ENCODE measurements at regions not wholly inside any gene's neighbourhood (a gene's known extent, or its start where the extent isn't known, plus 50 kb on each side); places are given as distances from the start of the nearest gene placed in this dataset.

DNA sequence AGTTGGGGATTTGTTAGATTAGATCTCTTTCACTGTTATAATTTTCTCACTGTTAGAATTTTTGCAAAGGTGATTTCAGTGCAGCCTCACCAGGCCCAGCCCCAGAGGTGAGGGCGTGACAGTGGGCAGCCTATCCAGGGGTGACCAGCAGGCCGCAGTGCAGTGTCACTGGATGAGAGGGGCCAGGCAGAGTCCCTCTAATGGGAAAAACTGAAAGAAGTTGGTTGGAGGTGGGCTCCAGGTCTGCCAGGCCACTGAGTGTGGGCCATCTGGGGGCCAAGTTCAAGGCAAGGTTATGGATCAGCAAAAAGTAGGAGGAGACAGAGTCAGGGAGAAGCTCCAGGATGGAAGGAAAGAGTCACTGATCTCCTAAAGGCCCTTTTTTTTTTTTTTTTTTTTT lies 90.5 kb upstream of the SDK1 start:
- ATAC-seq (no peak), DNase-seq (no peak)
- intact Hi-C loops (cut with DNase I) = no loop called here

DNA sequence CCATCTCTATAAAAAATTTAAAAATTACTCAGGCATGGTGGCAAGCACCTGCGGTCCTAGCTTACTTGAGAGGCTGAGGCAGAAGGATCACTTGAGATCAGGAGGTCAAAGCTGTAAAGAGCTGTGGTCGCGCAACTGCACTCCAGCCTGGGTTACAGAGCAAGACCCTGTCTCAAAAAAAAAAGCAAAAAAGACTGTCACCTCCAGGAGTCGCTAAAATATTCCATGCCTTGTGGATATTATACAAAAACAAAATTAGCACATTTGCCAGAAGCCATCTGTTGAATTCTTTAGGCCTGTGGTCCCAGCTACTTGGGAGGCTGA lies 87.0 kb upstream of the SDK1 start:
- DNase-seq = no peak
- intact Hi-C loops (cut with DNase I) = no loop called here
- no peak for ATAC-seq

DNA sequence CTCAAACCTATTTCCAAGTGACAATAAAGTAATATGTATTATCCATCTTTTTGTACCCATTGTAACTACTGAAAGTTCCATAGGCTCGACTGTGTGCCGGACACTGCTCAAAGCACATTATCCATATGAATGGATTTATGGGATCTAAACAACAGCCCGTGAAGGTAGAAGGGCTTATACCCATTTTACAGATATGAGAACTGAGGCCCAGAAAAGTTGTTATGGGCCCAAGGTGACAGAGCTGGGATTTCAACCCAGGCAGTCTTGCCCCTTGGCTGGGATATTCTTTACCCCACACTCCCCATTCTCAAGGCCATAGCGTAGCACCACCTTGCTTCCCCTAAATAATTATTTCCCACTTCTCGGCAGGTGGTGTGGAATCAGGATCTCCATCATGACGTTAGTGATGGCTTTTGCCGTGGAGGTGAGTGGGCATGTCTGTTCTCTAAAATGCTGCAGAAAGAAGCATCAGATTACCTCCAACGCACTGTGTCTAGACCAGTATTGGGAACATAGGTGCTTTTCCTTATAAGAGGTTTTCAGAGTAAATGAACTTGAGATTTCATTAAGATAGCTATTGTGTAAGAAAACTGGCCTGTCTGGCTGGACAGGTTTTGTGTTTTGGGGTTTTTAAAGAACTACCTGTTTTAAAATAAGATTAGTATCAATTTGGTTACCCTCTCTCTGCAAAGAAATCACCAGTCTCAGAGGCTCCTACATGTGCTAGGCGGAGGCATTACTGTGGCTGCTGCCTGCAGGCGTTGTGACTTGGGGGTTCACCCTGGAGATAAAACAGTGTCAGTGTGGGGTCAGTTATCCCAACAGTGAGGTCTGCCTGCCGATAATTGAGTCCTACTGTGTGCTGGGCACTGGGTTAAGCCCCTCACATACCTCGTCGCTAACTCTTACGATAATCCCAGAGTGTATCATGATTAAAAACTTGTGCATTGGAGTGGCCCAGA lies 85.1 kb upstream of the SDK1 start:
- intact Hi-C loops (cut with DNase I) = no loop called here
- DNase-seq (no peak), ATAC-seq (no peak)

DNA sequence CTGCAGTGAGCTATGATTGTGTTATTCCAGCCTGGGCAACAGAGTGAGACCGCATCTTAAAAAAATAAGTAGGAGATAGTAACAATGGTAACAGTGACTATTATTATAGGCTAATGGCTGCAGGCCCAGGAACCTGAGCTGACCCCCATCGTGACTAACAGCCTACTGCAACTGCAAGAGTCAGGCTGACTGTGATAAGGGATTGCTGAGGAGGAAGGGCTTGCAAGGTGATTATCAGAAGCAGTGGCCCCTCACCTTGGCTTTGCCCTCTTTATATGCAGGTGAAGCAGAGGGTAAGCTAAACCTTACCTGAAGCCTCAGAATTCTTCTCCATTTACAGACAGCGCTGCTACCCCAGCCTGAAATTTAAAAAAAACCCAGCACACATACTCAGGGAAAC lies 83.9 kb upstream of the SDK1 start:
- peak; percentile 88 to 90 for ATAC-seq
- intact Hi-C loops (cut with DNase I) = no loop called here
- peak; percentile 57 for DNase-seq

DNA sequence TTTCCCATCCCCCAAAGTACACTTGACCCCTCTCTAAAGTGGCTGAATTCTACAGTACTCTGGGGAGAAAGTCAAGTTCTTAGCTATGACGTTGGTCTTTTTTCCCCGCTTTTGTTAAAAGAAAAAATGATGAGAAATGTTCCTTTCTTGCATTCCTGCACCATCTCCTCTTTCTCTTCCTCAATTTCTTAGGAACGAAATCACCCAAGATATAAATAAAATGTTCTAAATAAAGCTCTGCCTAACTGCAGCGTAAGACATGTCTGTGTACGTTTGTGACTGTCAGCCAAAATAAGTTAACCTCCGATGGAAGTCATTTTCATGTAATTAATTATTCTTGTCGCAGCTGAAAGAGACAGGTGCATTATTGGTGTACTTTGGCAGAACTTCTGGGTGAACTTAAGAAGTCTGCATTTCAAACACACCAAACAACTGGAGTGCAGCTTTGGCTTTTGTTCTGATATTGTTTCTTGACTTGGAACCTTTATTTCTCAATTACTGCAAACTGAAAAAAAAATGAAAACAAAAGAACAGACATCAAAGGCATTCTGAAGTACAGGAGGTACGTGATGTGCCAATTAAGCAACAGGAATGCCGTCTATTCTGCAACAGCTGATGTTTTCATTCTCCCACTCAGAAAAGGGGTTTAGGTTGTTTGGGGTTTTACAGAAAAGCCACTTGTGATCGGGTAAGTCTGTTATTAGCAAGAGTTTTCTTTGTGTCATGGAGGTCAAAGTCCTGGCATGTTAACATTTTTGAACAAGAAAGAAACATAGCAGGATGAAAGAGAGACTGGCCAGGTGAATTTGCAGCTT lies 82.4 kb upstream of the SDK1 start:
- ATAC-seq = peak in 1 of 2 donors; percentile 15
- DNase-seq = no peak
- intact Hi-C loops (cut with DNase I) = no loop called here

DNA sequence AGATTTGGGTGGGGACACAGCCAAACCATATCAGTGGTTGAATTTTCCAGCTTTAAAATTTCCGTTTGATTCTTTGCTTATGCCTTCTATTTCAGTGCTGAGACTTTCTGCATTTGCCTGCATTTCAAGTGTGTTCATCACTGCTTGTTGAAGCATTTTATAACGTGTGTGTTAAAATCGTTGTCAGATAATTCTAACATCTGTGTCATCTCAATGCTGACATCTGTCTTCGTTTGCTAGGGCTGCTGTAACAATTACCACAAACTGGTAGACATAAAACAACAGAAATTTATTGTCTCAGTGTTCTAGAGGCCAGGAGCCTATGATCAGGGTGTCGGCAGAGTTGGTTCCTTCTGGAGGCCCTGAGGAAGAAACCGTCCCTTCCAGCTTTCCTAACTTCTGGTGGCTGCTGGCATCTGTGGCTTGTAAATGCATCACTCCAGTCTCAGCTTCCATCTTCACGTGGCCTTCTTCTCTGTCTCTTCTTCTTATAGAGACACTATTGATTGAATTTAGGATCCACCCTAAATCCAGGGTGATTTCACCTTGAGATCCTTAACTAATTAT lies 71.1 kb upstream of the SDK1 start:
- intact Hi-C loops (cut with DNase I) = no loop called here
- ATAC-seq (no peak), DNase-seq (no peak)

DNA sequence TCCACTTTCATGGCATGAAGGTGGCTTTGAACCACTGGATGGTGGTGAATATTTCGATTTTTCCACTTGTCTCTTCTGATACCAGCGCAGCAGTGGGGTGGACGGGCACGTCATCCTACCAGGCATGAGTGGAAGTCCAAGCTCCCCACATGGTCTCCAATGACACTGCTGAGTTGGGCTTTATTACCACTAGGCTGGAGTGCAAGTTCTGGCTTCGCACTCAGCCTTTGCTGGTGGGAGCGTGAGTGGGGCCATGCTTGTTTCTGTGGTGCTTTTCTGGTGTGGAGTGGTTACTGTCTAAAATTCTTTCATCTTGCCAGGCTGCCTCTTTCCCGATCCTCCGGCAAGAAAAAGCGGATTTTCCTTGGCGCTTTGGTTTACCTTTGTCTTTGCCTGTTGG lies 70.1 kb upstream of the SDK1 start:
- DNase-seq = no peak
- ATAC-seq = no peak
- intact Hi-C loops (cut with DNase I) = no loop called here

DNA sequence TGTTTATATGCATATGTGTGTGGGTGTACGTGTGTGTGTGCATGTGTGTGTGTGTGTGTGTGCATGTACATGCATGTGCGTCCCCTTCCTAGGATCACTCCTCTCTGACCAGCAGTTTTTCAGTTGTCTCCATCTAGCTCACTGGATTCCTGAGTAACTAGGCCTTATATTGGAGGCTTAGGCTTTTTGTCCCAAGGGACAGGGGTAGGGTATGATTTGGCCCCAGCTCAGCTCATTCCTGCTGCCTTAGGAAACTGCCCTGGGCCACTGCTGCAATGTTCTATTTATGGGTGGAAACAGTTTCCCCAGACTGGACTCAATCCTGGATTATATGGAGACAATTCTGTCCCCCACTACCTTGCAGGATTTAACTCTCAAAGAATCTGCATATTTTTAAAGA lies 68.8 kb upstream of the SDK1 start:
- peak in 1 of 2 donors; percentile 59 for ATAC-seq

DNA sequence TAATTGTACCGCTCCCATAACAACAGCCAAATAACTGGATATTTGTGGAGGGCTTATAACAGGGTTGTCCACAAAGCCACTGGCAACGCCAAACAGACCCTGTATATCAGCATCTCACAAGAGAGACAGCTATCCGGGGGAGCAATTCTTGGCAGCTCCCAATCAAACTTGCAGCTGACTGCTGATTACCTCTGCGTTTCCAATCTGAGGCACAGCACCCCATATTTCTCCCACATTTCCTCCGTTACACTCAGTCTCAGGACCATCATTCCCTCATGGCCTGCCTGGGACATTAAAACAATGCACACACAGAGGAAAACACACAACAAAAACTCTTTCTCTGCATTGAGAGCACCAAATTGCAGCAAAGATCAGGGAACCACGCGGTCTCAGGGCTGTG lies 67.8 kb upstream of the SDK1 start:
- DNase-seq (no peak), ATAC-seq (no peak)
- intact Hi-C loops (cut with DNase I) = no loop called here

More for the DNA sequence above, 68.8 kb upstream of the SDK1 start:
- intact Hi-C loops (cut with DNase I) = no loop called here
- DNase-seq = no peak

DNA sequence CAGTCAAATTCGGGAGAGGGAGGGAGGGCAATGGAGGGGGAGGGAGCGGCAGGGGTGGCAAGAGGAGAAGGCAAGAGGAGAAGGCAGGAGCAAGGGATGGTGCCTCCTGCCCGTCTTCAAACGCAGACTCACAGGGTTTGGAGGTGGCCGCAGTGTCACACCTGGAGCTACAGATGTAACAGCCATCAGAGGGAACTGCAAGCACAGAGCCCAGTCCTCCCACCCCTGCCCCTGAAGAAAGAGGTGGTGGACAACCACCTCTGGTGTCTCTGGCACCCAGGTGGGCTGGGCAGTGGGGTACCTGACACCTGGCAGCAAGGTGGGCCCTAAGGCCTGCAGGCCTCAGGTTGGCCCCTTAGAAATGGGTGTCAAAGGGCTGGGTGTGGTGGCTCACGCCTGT lies 67.0 kb upstream of the SDK1 start:
- intact Hi-C loops (cut with DNase I) = no loop called here
- ATAC-seq = no peak
- no peak for DNase-seq

DNA sequence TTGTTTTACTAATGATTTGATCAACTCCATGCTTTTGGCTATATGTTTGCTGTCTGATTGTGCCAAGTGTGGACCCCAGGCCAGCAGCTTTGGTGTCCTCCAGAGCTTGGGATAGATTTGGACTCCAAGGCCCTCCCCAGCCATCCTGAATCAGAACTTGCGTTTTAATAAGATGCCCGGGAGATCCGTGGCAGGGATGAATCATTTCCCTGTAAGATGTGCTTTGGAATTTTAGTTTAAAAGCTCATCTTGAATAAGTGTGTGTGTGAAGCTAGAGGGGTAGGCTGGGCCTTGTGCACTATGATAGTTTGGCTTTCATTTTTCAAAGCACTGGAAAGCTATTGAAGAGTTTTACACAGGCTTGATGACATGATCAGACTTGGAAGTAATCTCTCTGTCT lies 66.2 kb upstream of the SDK1 start:
- no peak for ATAC-seq
- DNase-seq = no peak
- intact Hi-C loops (cut with DNase I) = no loop called here

DNA sequence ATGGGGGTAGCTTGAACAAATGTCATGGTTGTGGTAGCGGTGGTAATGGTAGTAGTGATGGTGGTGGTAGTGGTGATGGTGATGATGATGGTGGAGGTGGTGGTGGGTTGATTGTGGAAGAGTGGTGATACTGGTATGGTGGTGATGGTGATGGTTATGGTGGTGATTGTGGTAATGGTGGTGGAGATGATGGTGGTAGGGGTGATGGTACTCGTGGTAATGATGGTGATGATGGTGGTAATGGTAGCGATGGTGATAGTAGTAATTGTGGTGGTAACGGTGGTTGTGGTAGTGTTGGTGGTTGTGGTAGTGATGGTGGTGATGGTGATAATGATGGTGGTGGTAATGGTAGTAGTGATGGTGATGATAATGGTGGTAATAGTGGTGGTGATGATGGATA lies 65.7 kb upstream of the SDK1 start:
- intact Hi-C loops (cut with DNase I) = no loop called here
- DNase-seq (no peak), ATAC-seq (no peak)

DNA sequence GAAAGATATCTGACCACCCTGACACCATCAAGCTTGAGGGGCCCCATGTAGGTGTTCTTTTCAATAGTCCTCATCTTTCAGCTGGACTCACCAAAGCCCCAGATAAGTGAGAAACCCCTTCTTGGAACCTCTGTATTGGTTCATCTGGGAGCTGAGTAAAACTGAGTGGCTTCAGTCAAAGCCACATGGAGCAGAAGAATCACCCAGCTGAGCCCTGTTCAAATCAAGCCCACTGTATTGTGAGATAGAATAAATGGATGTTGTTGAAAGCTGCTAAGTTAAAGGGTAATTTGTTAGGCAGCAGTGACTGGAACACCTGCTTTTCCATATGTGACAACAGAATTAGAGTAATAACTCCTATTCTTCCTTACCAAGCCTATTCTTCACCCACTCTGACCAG lies 64.8 kb upstream of the SDK1 start:
- ATAC-seq = no peak
- no peak for DNase-seq
- intact Hi-C loops (cut with DNase I) = no loop called here

DNA sequence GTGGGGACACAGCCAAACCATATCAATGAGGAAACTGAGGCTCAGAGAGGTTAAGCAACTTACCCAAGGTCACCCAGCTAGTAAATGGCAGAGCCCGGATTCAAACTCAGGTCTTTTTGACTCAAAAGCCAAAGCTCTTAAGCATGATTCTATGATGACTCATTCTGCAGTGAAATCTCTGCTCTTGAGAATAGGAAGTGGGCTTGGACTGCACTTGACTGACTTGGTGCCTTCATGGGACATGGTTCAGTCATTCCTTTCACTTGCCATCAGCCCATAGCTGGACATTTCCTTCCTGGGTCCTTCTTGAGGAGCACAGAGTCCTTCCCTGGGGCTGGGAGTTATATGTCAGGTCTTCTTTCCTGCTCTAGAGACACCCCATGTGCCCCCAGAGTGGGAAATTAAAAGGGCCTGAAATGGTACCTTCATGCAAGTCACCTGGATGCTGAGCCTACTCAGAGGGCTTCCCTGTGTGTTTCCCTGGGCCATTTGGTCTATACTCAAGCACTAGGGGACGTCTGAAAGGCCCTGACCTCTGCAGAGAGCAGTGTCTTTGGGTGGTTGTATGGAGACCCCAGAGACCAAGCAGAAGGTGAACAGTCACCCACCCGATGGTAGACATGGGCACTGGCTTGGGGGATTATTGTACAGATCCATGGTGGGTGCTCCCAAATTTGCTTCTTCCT lies 62.4 kb upstream of the SDK1 start:
- ATAC-seq (no peak), DNase-seq (no peak)
- intact Hi-C loops (cut with DNase I) = no loop called here

DNA sequence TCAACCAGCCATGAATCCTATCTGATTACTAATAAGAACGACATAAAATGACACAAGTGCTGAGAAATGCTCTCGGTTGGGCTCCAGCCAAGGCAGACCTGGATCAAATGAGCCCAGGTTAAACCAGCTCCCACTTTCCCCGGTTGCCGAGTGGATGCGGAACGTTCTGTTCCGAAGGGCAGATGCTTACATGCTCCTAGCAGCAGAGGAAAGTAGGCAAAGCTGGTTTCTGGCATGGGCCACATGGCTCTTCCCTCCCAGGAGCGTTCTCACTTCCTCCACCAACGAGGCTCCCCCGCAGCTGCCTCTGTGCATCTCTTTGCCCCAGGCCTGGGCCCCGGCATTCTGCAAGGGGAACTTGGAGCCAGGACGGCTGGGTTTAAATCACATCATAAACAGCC lies 61.8 kb upstream of the SDK1 start:
- no peak for ATAC-seq
- no peak for DNase-seq
- intact Hi-C loops (cut with DNase I) = no loop called here

DNA sequence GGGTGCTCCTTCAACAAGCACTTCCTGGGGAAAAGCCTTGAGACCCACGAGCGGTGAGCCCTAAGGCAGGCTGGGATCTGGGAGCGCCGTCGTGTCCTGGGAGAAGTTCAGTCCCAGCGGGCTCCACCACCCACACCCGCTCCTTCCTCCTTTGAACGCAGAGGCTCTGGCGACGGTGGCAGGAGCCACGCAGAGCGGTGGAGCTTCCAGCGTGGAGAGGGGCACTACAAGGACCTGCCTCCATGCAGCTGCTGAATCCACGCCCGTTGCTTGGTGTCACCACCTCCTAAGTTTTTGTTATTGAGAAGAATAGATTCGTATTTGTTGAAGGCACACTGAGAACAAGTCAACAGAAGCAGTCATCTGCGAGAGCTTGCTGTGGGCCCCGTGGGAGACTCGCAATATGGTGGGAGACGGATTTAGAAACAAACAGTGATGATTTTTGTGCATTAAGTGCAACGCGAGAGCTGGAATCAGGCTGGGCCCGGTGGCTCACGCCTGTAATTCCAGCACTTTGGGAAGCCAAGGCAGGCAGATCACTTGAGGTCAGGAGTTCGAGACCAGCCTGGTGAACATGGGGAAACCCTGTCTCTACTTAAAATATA lies 60.1 kb upstream of the SDK1 start:
- DNase-seq (no peak), ATAC-seq (no peak)
- intact Hi-C loops (cut with DNase I) = no loop called here

DNA sequence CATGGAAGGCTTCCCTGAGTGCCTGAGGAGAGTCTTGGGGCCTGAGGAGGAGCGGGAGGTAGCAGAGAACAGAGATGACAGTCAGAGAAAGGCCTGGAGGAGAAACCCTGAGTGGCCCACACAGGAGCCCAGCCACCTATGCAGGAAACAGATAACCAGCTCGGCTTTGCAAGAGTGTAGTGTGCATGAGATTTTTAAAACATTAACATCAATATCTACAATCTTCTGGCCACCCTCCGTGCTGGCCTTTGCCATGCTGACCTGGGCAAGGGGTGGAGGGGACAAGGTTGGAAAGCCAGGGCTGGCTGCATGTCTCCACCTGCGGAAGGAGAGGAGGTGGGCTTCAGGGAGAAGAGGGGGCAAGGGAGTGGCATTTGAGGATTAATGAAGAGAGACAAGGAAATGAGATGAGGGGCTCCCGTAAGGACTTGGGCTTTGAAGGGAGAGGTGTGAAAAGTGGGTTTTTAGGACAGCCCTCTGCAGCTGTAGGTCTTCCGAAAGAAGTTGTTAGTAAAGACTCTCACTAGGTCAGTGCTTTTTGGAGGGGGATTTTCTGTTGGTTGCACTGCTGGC lies 59.3 kb upstream of the SDK1 start:
- intact Hi-C loops (cut with DNase I) = no loop called here
- no peak for DNase-seq
- ATAC-seq = no peak

DNA sequence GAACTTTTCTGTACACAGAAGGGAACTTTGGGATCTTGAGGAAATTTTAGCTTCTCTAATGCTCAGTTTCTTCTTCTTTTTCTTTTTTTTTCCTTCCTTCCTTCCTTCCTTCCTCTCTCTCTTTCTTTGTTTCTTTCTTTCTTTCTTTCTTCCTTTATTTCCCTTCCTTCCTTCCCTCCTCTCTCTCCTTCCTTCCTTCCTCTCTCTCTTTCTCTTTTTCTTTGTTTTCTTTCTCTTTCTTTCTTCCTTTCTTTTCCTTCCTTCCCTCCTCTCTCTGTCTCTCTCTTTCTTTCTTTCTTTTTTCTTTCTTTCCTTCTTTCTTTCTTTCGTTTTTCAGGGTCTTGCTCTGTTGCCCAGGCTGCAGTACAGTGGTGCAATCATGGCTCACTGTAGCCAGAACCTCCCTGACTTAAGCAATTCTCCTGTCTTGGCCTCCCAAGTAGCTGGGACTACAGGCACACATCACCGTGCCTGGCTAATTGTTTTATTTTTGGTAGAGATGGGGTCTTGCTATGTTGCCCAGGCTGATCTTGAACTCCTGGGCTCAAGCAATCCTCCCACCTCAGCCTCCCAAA lies 58.6 kb upstream of the SDK1 start:
- DNase-seq = no peak
- intact Hi-C loops (cut with DNase I) = no loop called here
- no peak for ATAC-seq

DNA sequence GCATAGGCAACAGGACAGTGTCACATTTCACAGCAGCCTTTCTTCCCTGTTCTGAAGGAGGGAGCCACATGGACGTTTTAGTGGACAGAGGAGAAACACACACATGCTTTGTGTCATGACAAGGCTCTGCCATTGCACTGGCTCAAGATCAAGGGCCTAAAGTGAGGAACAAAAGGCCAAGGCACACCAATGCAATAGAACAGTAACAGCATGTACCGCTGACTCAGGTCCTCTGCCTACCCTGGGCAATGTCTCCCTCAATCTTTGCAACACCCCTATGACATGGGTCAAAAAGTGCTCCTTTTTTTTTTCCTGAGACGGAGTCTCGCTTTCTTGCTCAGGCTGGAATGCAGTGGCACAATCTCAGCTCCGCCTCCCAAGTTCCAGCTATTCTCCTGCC lies 57.8 kb upstream of the SDK1 start:
- intact Hi-C loops (cut with DNase I) = no loop called here
- ATAC-seq (no peak), DNase-seq (no peak)

Measured in left cardiac atrium (tissue), 4 donors.